GM18868 (cell line): ENCODE measurements at regions not wholly inside any gene's neighbourhood (a gene's known extent, or its start where the extent isn't known, plus 50 kb on each side); places are given as distances from the start of the nearest gene placed in this dataset.
A peak's percentile ranks its signal among the peaks of the same experiment; 100 is the strongest.

ENCODE experiments used
- ATAC-seq: cut with Tn5 transposase; IDR thresholded peaks from one replicate; pipeline ENCODE4 v1.9.1; 2021; ENCODE audit warnings: mild to moderate bottlenecking, moderate library complexity; ENCODE audit not compliant: unreplicated experiment

GRCh38 chr4:171202908-171203307 is 610.3 kb upstream of the GALNTL6 start:
- no peak for ATAC-seq

GRCh38 chr4:171186700-171187099 is 626.5 kb upstream of the GALNTL6 start:
- no peak for ATAC-seq

GRCh38 chr4:171181090-171181489 is 632.1 kb upstream of the GALNTL6 start:
- ATAC-seq, result no peak

- no peak for ATAC-seq
These were observed 642.5 kb upstream of the GALNTL6 start for GRCh38 chr4:171170671-171171070.

GRCh38 chr4:171169396-171169795 is 643.8 kb upstream of the GALNTL6 start:
- no peak for ATAC-seq

GRCh38 chr4:171162478-171162877 is 650.7 kb upstream of the GALNTL6 start:
- ATAC-seq, result no peak

- no peak for ATAC-seq
These were observed 655.6 kb upstream of the GALNTL6 start for GRCh38 chr4:171157462-171158082.

DNA sequence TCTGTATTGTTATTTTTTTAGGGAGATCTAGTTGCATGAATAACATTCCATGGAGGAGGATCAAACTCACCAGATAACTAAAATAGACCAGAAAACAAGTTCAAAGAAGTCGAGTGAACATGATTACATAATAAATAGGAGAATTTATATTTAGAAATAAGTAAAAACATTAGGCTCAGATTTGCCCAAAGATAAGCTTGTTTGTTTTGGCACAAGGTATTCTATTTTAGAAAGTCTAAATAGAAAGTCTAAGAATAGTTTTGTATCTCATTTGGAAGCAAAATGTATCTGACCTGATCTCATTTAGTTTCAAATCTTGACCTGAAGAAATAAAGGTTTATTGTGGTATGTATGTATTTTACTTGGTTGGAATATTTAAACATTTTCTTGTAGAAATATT is 670.6 kb upstream of the GALNTL6 start:
- no peak for ATAC-seq

GRCh38 chr4:171142045-171142444 is 671.2 kb upstream of the GALNTL6 start:
- ATAC-seq, result no peak

- no peak for ATAC-seq
These were observed 682.9 kb upstream of the GALNTL6 start for GRCh38 chr4:171130256-171130801.

- no peak for ATAC-seq
These were observed 695.1 kb upstream of the GALNTL6 start for GRCh38 chr4:171118091-171118490.

- ATAC-seq, result no peak
These were observed 695.7 kb upstream of the GALNTL6 start for GRCh38 chr4:171117457-171117856.

GRCh38 chr4:171101845-171102244 is 711.4 kb upstream of the GALNTL6 start:
- no peak for ATAC-seq

DNA sequence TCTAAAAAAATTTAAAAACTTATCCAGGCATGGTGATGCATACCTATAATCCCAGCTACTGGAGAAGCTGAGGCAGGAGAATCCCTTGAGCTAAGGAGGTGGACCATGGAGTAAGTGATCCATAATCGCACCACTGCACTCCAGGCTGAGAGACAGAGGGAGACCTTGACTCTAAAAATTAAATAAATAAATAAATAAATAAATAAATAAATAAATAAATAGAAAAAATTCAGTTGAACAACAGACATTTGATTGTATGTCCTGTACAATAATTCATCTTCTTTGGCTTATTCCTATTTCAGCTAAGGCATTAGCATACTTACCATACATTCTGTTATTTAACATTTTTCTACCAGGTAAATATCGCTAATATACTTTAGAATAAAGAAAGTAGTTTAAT is 726.1 kb upstream of the GALNTL6 start:
- no peak for ATAC-seq

DNA sequence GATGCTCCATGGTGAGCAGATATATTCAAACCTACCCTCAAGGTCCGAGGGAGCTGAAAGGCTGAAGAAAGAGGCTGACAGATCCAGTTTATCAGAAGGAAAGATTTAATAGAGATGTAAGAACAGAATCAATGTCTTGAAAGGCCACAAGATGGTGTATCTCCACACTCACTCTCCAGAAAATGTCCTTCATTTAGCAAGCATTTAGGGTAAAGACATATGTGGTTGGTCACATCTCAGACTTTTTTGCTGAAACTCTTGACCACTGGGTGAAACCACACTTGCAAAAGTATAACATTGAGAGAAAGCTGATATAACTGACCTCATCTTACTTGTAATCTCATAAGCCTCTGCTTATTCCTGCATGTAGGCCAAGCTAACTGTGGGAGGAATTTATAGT is 745.8 kb upstream of the GALNTL6 start:
- peak; percentile 41 for ATAC-seq

DNA sequence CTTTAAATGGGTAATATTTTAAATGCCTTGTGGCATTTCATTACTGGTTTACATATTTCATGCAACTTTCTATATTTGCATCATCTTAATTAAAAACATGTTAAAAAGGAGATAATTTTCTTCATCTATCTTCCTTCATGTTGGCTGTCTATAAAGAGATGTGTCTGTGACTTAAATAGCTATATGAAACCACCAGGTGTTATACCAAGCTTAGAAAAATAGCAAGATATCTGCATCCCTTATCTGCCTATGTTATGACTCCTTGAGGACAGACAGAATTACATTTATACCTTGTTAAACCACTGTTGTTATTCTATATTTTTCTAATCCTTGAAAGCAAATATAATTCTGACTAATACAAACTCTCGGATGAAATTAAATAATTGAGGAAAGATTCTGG is 763.8 kb upstream of the GALNTL6 start:
- ATAC-seq, result no peak

GRCh38 chr4:171042989-171043524 is 770.1 kb upstream of the GALNTL6 start:
- no peak for ATAC-seq

GRCh38 chr4:171035909-171036308 is 777.3 kb upstream of the GALNTL6 start:
- no peak for ATAC-seq

- ATAC-seq, result no peak
These were observed 781.9 kb upstream of the GALNTL6 start for GRCh38 chr4:171031338-171031737.

DNA sequence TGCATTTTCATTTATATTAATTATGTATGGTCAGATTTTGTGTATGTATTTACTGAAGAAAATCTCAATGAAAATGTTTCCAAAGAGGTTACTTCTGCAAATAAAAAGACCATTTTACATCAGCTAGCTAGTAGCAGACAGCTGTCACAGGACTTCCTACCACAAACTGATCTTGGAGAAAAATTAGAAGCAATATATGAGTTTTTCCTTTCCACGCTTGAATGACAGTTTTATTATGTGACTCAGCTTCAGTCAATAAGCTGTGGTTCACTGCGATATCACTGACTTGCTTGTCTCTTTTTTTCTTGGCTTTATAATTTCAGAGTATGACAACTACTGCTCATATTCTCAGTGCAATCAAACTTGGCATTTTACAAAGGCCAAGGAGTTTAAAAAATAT is 787.4 kb upstream of the GALNTL6 start:
- ATAC-seq, result peak; percentile 52

- ATAC-seq, result peak; percentile 18
These were observed 787.9 kb upstream of the GALNTL6 start for GRCh38 chr4:171025343-171025742.

DNA sequence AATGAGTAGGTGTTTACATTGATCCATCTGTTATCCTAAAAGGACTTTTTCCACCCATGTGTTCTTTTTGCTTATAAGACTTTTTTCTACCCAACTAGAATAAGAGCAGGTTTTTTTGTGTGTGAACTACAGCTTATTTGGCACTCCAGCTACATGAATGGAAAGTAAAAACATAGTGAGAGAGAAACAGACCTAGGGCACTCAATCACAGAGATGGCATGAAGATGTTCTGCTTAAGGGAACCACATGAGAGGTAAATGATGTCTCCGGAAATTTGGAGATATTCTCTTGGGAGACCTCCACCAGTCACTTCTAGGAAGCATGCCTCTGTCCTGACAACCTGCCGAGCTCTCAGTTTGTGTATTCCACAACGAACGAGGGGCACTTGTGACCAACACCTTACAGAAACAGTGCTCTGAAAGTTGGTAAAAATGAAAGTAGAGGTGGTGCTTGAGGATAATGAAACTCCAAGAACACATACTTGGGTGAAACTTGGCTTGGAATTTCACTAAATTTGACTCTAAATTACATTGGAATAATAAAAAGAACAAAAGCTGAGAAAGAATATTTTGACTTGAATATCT is 788.4 kb upstream of the GALNTL6 start:
- peak; percentile 55 for ATAC-seq
